GM23338 (cell line): ENCODE measurements at regions not wholly inside any gene's neighbourhood (a gene's known extent, or its start where the extent isn't known, plus 50 kb on each side); places are given as distances from the start of the nearest gene placed in this dataset.
A peak's percentile ranks its signal among the peaks of the same experiment; 100 is the strongest.

Source experiments
- ATAC-seq: fragments of 200-7000 bp; cut with Tn5 transposase; 3 replicates; pipeline ENCODE4 v1.9.1; 2020
- DNase-seq: peaks from one replicate; pipeline ENCODE4 v3.0.0-alpha.2; 2015; ENCODE audit warnings: low spot score
- H2AFZ ChIP-seq: fragments of 200-600 bp; sonication (generic); 2 replicates; pipeline ENCODE4 v1.8.0; 2016; ENCODE audit warnings: antibody characterized with exemption, mild to moderate bottlenecking, moderate library complexity
- H3F3A ChIP-seq: fragments of 200-600 bp; sonication (generic); replicated peaks from 2 replicates; pipeline ENCODE4 v1.8.0; 2017; ENCODE audit warnings: antibody characterized with exemption, mixed run types, low read depth
- H3K27ac ChIP-seq: fragments of 200-600 bp; sonication (generic); 2 replicates; pipeline ENCODE4 v1.6.1; 2016; ENCODE audit warnings: low read depth
- H3K27me3 ChIP-seq: fragments of 200-600 bp; sonication (generic); 2 replicates; pipeline ENCODE4 v1.8.0; 2016; ENCODE audit warnings: mild to moderate bottlenecking, mixed run types, moderate library complexity; ENCODE audit not compliant: insufficient read depth
- H3K36me3 ChIP-seq: fragments of 200-600 bp; sonication (generic); 2 replicates; pipeline ENCODE4 v1.8.0; 2016; ENCODE audit warnings: mild to moderate bottlenecking; ENCODE audit not compliant: insufficient read depth
- H3K4me1 ChIP-seq: fragments of 200-600 bp; sonication (generic); 2 replicates; pipeline ENCODE4 v1.8.0; 2016; ENCODE audit warnings: mild to moderate bottlenecking, moderate library complexity; ENCODE audit not compliant: insufficient read depth
- H3K4me2 ChIP-seq: fragments of 200-600 bp; sonication (generic); 2 replicates; pipeline ENCODE4 v1.7.1; 2017; ENCODE audit warnings: mixed run types
- H3K4me3 ChIP-seq: fragments of 200-600 bp; sonication (generic); 2 replicates; pipeline ENCODE4 v1.6.1; 2016; ENCODE audit warnings: mixed run types
- H3K79me2 ChIP-seq: fragments of 200-600 bp; sonication (generic); replicated peaks from 2 replicates; pipeline ENCODE4 v1.8.0; 2017; ENCODE audit warnings: mild to moderate bottlenecking; ENCODE audit not compliant: insufficient read depth
- H3K9me2 ChIP-seq: fragments of 200-600 bp; sonication (generic); 2 replicates; pipeline ENCODE4 v1.8.0; 2017; ENCODE audit not compliant: insufficient read depth
- H4K20me1 ChIP-seq: fragments of 200-600 bp; sonication (generic); replicated peaks from 2 replicates; pipeline ENCODE4 v1.8.0; 2017; ENCODE audit warnings: mild to moderate bottlenecking; ENCODE audit not compliant: insufficient read depth
- H3K27ac Mint-ChIP-seq: 2 replicates; pipeline ENCODE4 v1.8.0; 2020; ENCODE audit warnings: inconsistent platforms, mild to moderate bottlenecking, moderate library complexity, mixed read lengths
- H3K27me3 Mint-ChIP-seq: 3 replicates; pipeline ENCODE4 v1.8.0; 2022; ENCODE audit warnings: low read depth, mild to moderate bottlenecking, moderate library complexity, mixed read lengths, inconsistent platforms; ENCODE audit not compliant: insufficient read depth, poor library complexity
- H3K36me3 Mint-ChIP-seq: 3 replicates; pipeline ENCODE4 v1.8.0; 2021; ENCODE audit warnings: low read depth, mild to moderate bottlenecking, inconsistent platforms, moderate library complexity, mixed read lengths
- H3K4me1 Mint-ChIP-seq: 3 replicates; pipeline ENCODE4 v1.8.0; 2020; ENCODE audit warnings: mild to moderate bottlenecking, inconsistent platforms, mixed read lengths
- H3K4me3 Mint-ChIP-seq: 3 replicates; pipeline ENCODE4 v1.8.0; 2021; ENCODE audit warnings: moderate library complexity, mild to moderate bottlenecking, inconsistent platforms, mixed read lengths
- H3K9me3 Mint-ChIP-seq: 3 replicates; pipeline ENCODE4 v1.8.0; 2020; ENCODE audit warnings: moderate library complexity, mild to moderate bottlenecking, inconsistent platforms, mixed read lengths
- CREB1 ChIP-seq: fragments of 250-450 bp; sonication (Bioruptor Pico); IDR thresholded peaks from 2 replicates; pipeline ENCODE4 v1.5.0; 2020; ENCODE audit warnings: low read depth, mild to moderate bottlenecking, moderate library complexity
- CTCF ChIP-seq, 2 experiments: fragments of 200-600 bp in 1 of 2; sonication (generic) in 1 of 2; conservative IDR thresholded peaks; 2 replicates each; pipeline versions ENCODE4 v1.5.1 to v1.6.1; 2016 to 2017; ENCODE audit warnings: antibody characterized with exemption in 2 of 2, low read depth in 2 of 2, mild to moderate bottlenecking in 2 of 2, moderate library complexity in 1 of 2
- ETS1 ChIP-seq: IDR thresholded peaks from 2 replicates; pipeline ENCODE4 v1.6.1; 2016; ENCODE audit warnings: antibody characterized with exemption
- EZH2 ChIP-seq: fragments of 200-600 bp; sonication (generic); IDR thresholded peaks from one replicate; pipeline ENCODE4 v1.8.0; 2017; ENCODE audit warnings: antibody characterized with exemption, mild to moderate bottlenecking, low read depth; ENCODE audit not compliant: unreplicated experiment
- EZH2phosphoT487 ChIP-seq: fragments of 200-600 bp; sonication (generic); IDR thresholded peaks from one replicate; pipeline ENCODE4 v1.8.1; 2018; ENCODE audit warnings: antibody characterized with exemption; ENCODE audit not compliant: unreplicated experiment
- JUNB ChIP-seq: IDR thresholded peaks from one replicate; pipeline ENCODE4 v1.6.1; 2016; ENCODE audit warnings: antibody characterized with exemption; ENCODE audit not compliant: unreplicated experiment
- POLR2AphosphoS5 ChIP-seq: IDR thresholded peaks from 2 replicates; pipeline ENCODE4 v1.6.1; 2016; ENCODE audit warnings: antibody characterized with exemption, low read depth
- REST ChIP-seq: IDR thresholded peaks from one replicate; pipeline ENCODE4 v1.6.1; 2018; ENCODE audit warnings: antibody characterized with exemption; ENCODE audit not compliant: unreplicated experiment
- STAT1 ChIP-seq: IDR thresholded peaks from one replicate; pipeline ENCODE4 v1.6.1; 2016; ENCODE audit warnings: antibody characterized with exemption; ENCODE audit not compliant: unreplicated experiment
- ZNF114 ChIP-seq: fragments of 250-450 bp; sonication (Bioruptor Pico); IDR thresholded peaks from 2 replicates; pipeline ENCODE4 v1.5.0; 2020; ENCODE audit warnings: mild to moderate bottlenecking, moderate library complexity
- ZNF331 ChIP-seq: fragments of 250-450 bp; sonication (Bioruptor Pico); IDR thresholded peaks from 2 replicates; pipeline ENCODE4 v1.5.0; 2020; ENCODE audit warnings: low read depth, mild to moderate bottlenecking, moderate library complexity
- ZNF462 ChIP-seq: fragments of 250-450 bp; sonication (Bioruptor Pico); IDR thresholded peaks from 2 replicates; pipeline ENCODE4 v1.5.0; 2020; ENCODE audit warnings: mild to moderate bottlenecking, moderate library complexity

GRCh38 chr10:3464760-3465405 lies 292.3 kb upstream of the PITRM1 start:
- H3K79me2 ChIP-seq, result no peaks in the 10 kb centered on the region
- no peak for DNase-seq
- H3K4me3 ChIP-seq, result no peak overlapping the region
- H3K9me3 Mint-ChIP-seq, result no peaks in the 10 kb centered on the region; the same call in 2 of the 3 replicates
- no peaks in the 10 kb centered on the region for H4K20me1 ChIP-seq
- H3F3A ChIP-seq, result no peaks in the 10 kb centered on the region
- TF ChIP-seq ZNF114, result no peak
- TF ChIP-seq EZH2, result no peak
- no peak for TF ChIP-seq ZNF331
- TF ChIP-seq REST, result no peak
- TF ChIP-seq CREB1, result no peak
- TF ChIP-seq ETS1, result no peak
- no peak for TF ChIP-seq JUNB
- TF ChIP-seq POLR2AphosphoS5, result no peak
- TF ChIP-seq STAT1, result no peak
- no peak for TF ChIP-seq CTCF (conservative IDR thresholded peaks at IDR 0.05; ENCODE audit: low read depth in 2 of 2)
- TF ChIP-seq EZH2phosphoT487, result no peak
- TF ChIP-seq ZNF462 (CRISPR knock-in tag), result no peak
- H2AFZ ChIP-seq, result peak overlapping the region; percentile 72; the same call in 1 of the 2 replicates
- H3K4me1 ChIP-seq, result peaks cover 7% of the 10 kb centered on the region; the same call in 1 of the 2 replicates
- H3K27ac ChIP-seq, result no peak overlapping the region
- no peak overlapping the region for H3K27ac Mint-ChIP-seq
- H3K4me1 Mint-ChIP-seq, result peaks cover 21% of the 10 kb centered on the region
- no peak for ATAC-seq
- H3K9me2 ChIP-seq, result peaks cover 15% of the 10 kb centered on the region
- no peaks in the 10 kb centered on the region for H3K27me3 ChIP-seq
- no peak overlapping the region for H3K4me3 Mint-ChIP-seq
- no peaks in the 10 kb centered on the region for H3K36me3 ChIP-seq
- H3K4me2 ChIP-seq, result no peak overlapping the region
- no peaks in the 10 kb centered on the region for H3K36me3 Mint-ChIP-seq
- no peaks in the 10 kb centered on the region for H3K27me3 Mint-ChIP-seq
